ENCODE measurements at regions not wholly inside any gene's neighbourhood (a gene's known extent, or its start where the extent isn't known, plus 50 kb on each side); places are given as distances from the start of the nearest gene placed in this dataset.

- Histone ChIP-seq H3K36me3 (no peaks in the 10 kb centered on the region), H3K9me3 (no peaks in the 10 kb centered on the region), H3K4me3 (no peak overlapping the region), H3K27ac (no peak overlapping the region), H3K27me3 (no peaks in the 10 kb centered on the region), H3K4me1 (peaks cover 0 to 5% (median 4%) of the 10 kb centered on the region in 4 donors)
- no peak for DNase-seq
- ATAC-seq (ENCODE audit: low FRiP score in 2 of 2): peak in 1 of 2 donors; percentile 53
- no peak for TF ChIP-seq POLR2A (IDR thresholded peaks at IDR 0.05)
- TF ChIP-seq EP300 (IDR thresholded peaks at IDR 0.05): no peak
- TF ChIP-seq, protein P1, sequence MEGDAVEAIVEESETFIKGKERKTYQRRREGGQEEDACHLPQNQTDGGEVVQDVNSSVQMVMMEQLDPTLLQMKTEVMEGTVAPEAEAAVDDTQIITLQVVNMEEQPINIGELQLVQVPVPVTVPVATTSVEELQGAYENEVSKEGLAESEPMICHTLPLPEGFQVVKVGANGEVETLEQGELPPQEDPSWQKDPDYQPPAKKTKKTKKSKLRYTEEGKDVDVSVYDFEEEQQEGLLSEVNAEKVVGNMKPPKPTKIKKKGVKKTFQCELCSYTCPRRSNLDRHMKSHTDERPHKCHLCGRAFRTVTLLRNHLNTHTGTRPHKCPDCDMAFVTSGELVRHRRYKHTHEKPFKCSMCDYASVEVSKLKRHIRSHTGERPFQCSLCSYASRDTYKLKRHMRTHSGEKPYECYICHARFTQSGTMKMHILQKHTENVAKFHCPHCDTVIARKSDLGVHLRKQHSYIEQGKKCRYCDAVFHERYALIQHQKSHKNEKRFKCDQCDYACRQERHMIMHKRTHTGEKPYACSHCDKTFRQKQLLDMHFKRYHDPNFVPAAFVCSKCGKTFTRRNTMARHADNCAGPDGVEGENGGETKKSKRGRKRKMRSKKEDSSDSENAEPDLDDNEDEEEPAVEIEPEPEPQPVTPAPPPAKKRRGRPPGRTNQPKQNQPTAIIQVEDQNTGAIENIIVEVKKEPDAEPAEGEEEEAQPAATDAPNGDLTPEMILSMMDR (IDR thresholded peaks at IDR 0.05): no peak
- no peak for TF ChIP-seq POLR2AphosphoS5 (IDR thresholded peaks at IDR 0.05)
- 25% methylated on average over 3 of the region's 3 CpGs for WGBS, 2 donors
These were observed 902.9 kb downstream of the EPHA3 start for GRCh38 chr3:90010341-90010740.

DNA sequence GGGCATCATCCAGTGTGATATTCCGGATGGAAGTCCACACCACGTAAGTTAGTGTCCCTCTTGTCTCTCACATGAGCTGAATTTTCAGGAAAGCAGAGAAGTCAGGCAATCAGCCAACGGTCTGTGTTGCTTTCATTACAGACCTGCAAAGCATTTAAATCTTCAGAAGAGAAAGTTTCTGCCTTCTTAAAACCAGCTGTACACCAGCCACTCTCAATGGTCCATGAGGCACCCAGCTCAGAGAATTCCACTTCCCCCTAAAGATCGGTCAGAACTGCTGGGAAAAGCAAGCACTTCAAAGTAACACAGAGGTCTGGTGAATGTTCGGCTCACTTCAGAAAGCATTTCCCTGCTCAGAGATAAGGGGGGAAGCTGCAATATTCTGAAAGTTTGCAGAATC is 903.7 kb downstream of the EPHA3 start:
- Histone ChIP-seq H3K9me3 (no peaks in the 10 kb centered on the region), H3K27ac (no peak overlapping the region), H3K4me1 (peaks cover 0 to 5% (median 4%) of the 10 kb centered on the region in 4 donors), H3K4me3 (no peak overlapping the region), H3K36me3 (no peaks in the 10 kb centered on the region), H3K27me3 (no peaks in the 10 kb centered on the region)
- no peak for TF ChIP-seq POLR2A (IDR thresholded peaks at IDR 0.05)
- no peak for TF ChIP-seq EP300 (IDR thresholded peaks at IDR 0.05)
- no peak for TF ChIP-seq POLR2AphosphoS5 (IDR thresholded peaks at IDR 0.05)
- TF ChIP-seq, protein P1 (IDR thresholded peaks at IDR 0.05): no peak
- 16 to 17% methylated on average over 5 of the region's 5 CpGs for WGBS, 2 donors
- DNase-seq (no peak), ATAC-seq (ENCODE audit: low FRiP score in 2 of 2) (peak in 1 of 2 donors; percentile 34)

DNA sequence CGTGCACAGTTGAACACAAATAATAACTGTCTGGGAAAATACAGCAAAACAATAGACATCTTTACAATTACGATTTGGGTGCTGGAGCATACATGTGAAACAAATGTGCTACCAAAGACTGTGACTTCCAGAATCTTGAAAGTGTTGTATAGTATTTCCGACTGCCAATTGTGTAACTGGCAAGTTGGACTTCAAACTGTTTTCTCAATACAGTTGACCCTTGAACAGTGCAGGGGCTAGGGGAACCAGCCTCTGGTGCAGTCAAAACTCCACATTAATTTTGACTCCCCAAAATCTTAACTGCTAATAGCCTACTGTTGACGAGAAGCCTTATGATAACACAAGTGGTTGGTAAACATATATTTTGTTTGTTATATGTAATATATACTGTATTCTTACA is 904.2 kb downstream of the EPHA3 start:
- TF ChIP-seq, protein P1 (IDR thresholded peaks at IDR 0.05): no peak
- TF ChIP-seq POLR2A (IDR thresholded peaks at IDR 0.05) (no peak), POLR2AphosphoS5 (IDR thresholded peaks at IDR 0.05) (no peak), EP300 (IDR thresholded peaks at IDR 0.05) (no peak)
- H3K9me3 ChIP-seq: no peaks in the 10 kb centered on the region
- no peak overlapping the region for H3K4me3 ChIP-seq
- 52 to 53% methylated on average over 4 of the region's 4 CpGs for WGBS, 2 donors
- no peak for DNase-seq
- no peaks in the 10 kb centered on the region for H3K27me3 ChIP-seq
- H3K27ac ChIP-seq: no peak overlapping the region
- peaks cover 0 to 5% (median 4%) of the 10 kb centered on the region in 4 donors for H3K4me1 ChIP-seq
- ATAC-seq (ENCODE audit: low FRiP score in 2 of 2): no peak
- H3K36me3 ChIP-seq: no peaks in the 10 kb centered on the region

- Histone ChIP-seq H3K4me1 (peaks cover 0 to 5% (median 4%) of the 10 kb centered on the region in 4 donors), H3K27ac (no peak overlapping the region), H3K27me3 (no peaks in the 10 kb centered on the region), H3K36me3 (no peaks in the 10 kb centered on the region), H3K4me3 (no peak overlapping the region), H3K9me3 (no peaks in the 10 kb centered on the region)
- WGBS, 2 donors: 67 to 71% methylated on average over 2 of the region's 2 CpGs
- TF ChIP-seq, protein P1 (IDR thresholded peaks at IDR 0.05): no peak
- TF ChIP-seq POLR2AphosphoS5 (IDR thresholded peaks at IDR 0.05): no peak
- no peak for TF ChIP-seq EP300 (IDR thresholded peaks at IDR 0.05)
- no peak for TF ChIP-seq POLR2A (IDR thresholded peaks at IDR 0.05)
- no peak for ATAC-seq (ENCODE audit: low FRiP score in 2 of 2)
- DNase-seq: no peak
These were observed 904.6 kb downstream of the EPHA3 start for GRCh38 chr3:90011996-90012395.

DNA sequence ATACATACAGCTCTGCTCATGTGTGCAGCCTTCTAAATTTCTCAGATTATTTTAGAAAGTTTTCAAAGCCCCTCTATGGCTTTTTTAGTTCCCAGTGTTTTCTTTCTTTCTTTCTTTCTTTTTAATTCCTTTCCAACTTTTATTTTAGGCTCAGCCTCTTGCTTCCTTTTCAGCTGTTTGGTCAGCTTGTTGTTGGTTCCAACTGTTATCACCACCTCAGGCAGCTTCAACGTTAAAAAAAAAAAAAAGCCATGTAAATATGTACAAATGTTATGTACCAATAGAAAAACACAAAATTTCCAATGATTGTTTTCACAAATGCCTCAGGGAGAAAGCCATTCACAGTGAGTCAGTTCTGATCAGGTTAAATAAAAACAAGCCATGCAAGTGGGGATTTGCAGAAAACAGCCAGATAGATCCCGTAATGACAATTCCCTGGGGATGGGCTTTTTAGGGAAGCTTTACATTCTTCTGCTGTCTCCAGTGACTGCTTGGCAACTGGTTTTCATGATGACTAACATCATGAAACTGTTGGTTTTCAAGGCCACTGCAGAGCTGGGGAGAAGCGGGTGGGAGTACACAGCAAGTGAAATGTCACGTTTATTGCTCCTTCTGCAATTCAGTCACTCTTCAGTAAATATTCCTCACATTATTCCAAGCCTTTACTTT is 908.4 kb downstream of the EPHA3 start:
- 50 to 60% methylated on average over 4 of the region's 4 CpGs for WGBS, 2 donors
- DNase-seq: no peak
- TF ChIP-seq EP300 (IDR thresholded peaks at IDR 0.05) (no peak), POLR2AphosphoS5 (IDR thresholded peaks at IDR 0.05) (no peak)
- Histone ChIP-seq H3K36me3 (no peaks in the 10 kb centered on the region), H3K9me3 (no peaks in the 10 kb centered on the region), H3K27me3 (no peaks in the 10 kb centered on the region), H3K27ac (no peak overlapping the region), H3K4me1 (peaks cover 0 to 4% (median 0%) of the 10 kb centered on the region in 4 donors), H3K4me3 (no peak overlapping the region)
- no peak for ATAC-seq (ENCODE audit: low FRiP score in 2 of 2)
